HG03103 (cell line): ENCODE measurements at regions not wholly inside any gene's neighbourhood (a gene's known extent, or its start where the extent isn't known, plus 50 kb on each side); places are given as distances from the start of the nearest gene placed in this dataset.
"Not testable (repeated sequence)": the region's sequence is repeated elsewhere in the genome, so short reads cannot be mapped to it uniquely, and the experiment has no call there.

Experiments used
- ATAC-seq: cut with Tn5 transposase; IDR thresholded peaks from one replicate; pipeline ENCODE4 v1.9.1; 2021; ENCODE audit warnings: low read depth; ENCODE audit not compliant: unreplicated experiment

- ATAC-seq, result no peak
Observed at GRCh38 chr2:81481242-81481993, 1176.9 kb upstream of the LRRTM1 start.

- ATAC-seq, result no peak
Observed at GRCh38 chr2:81467096-81467495, 1162.5 kb upstream of the LRRTM1 start.

GRCh38 chr2:81462420-81462819 lies 1157.9 kb upstream of the LRRTM1 start:
- ATAC-seq, result no peak

- ATAC-seq, result no peak
Observed at GRCh38 chr2:81445176-81445575, 1140.6 kb upstream of the LRRTM1 start.

- ATAC-seq, result no peak
Observed at GRCh38 chr2:81437456-81438000, 1133.0 kb upstream of the LRRTM1 start.

GRCh38 chr2:81436256-81436655 lies 1131.7 kb upstream of the LRRTM1 start:
- ATAC-seq, result no peak

GRCh38 chr2:81412681-81413080 lies 1108.1 kb upstream of the LRRTM1 start:
- ATAC-seq, result no peak

GRCh38 chr2:81403508-81403907 lies 1099.0 kb upstream of the LRRTM1 start:
- no peak for ATAC-seq

GRCh38 chr2:81396417-81397019 lies 1092.0 kb upstream of the LRRTM1 start:
- ATAC-seq, result no peak

GRCh38 chr2:81395746-81396145 lies 1091.2 kb upstream of the LRRTM1 start:
- ATAC-seq, result no peak

- ATAC-seq, result no peak
Observed at GRCh38 chr2:81389203-81389602, 1084.7 kb upstream of the LRRTM1 start.

GRCh38 chr2:81363800-81364199 lies 1059.2 kb upstream of the LRRTM1 start:
- no peak for ATAC-seq

- not testable (repeated sequence) for ATAC-seq
Observed at GRCh38 chr2:81362468-81362867, 1057.9 kb upstream of the LRRTM1 start.

- no peak for ATAC-seq
Observed at GRCh38 chr2:81355436-81355835, 1050.9 kb upstream of the LRRTM1 start.

GRCh38 chr2:81334046-81334445 lies 1029.5 kb upstream of the LRRTM1 start:
- ATAC-seq, result no peak

GRCh38 chr2:81328968-81329367 lies 1024.4 kb upstream of the LRRTM1 start:
- ATAC-seq, result no peak

GRCh38 chr2:81327911-81328310 lies 1023.4 kb upstream of the LRRTM1 start:
- ATAC-seq, result no peak

- no peak for ATAC-seq
Observed at GRCh38 chr2:81324046-81324445, 1019.5 kb upstream of the LRRTM1 start.

- no peak for ATAC-seq
Observed at GRCh38 chr2:81304154-81304830, 999.7 kb upstream of the LRRTM1 start.

- no peak for ATAC-seq
Observed at GRCh38 chr2:81303321-81303720, 998.8 kb upstream of the LRRTM1 start.

- no peak for ATAC-seq
Observed at GRCh38 chr2:81299841-81300240, 995.3 kb upstream of the LRRTM1 start.
